SU-DHL-6 (cell line): ENCODE measurements at regions not wholly inside any gene's neighbourhood (a gene's known extent, or its start where the extent isn't known, plus 50 kb on each side); places are given as distances from the start of the nearest gene placed in this dataset.

Source experiments
- H2AFZ ChIP-seq: fragments of 200-600 bp; sonication (generic); 2 replicates; pipeline ENCODE4 v1.6.1; 2014; ENCODE audit warnings: low read depth, mild to moderate bottlenecking, moderate library complexity, mixed read lengths, antibody characterized with exemption, low read length; ENCODE audit not compliant: severe bottlenecking
- H3F3A ChIP-seq: fragments of 200-600 bp; shearing (Covaris generic); 2 replicates; pipeline ENCODE4 v1.6.0; 2016; ENCODE audit warnings: antibody characterized with exemption, mild to moderate bottlenecking; ENCODE audit not compliant: insufficient read depth
- H3K27ac ChIP-seq: fragments of 200-600 bp; sonication (generic); 2 replicates; pipeline ENCODE4 v1.5.1; 2016; ENCODE audit warnings: low read depth, mild to moderate bottlenecking, low read length, moderate library complexity, mixed read lengths
- H3K27me3 ChIP-seq: fragments of 200-600 bp; sonication (generic), shearing (Covaris generic); 2 replicates; pipeline ENCODE4 v1.6.0; 2014; ENCODE audit warnings: mild to moderate bottlenecking, low read length
- H3K36me3 ChIP-seq: fragments of 200-600 bp; sonication (generic); 2 replicates; pipeline ENCODE4 v1.6.1; 2014; ENCODE audit warnings: mild to moderate bottlenecking, low read length, mixed read lengths
- H3K4me2 ChIP-seq: fragments of 300-600, 200-600 bp; shearing (Covaris generic), sonication (generic); 2 replicates; pipeline ENCODE4 v1.6.0; 2014; ENCODE audit warnings: low read length, low read depth, mild to moderate bottlenecking; ENCODE audit not compliant: poor library complexity, severe bottlenecking
- H3K4me3 ChIP-seq: fragments of 200-600 bp; sonication (generic); 2 replicates; pipeline ENCODE4 v1.5.1; 2014; ENCODE audit warnings: antibody characterized with exemption, low read length, mild to moderate bottlenecking, mixed read lengths; ENCODE audit not compliant: insufficient read depth, poor library complexity, severe bottlenecking
- H3K79me2 ChIP-seq: fragments of 200-600 bp; sonication (generic); 2 replicates; pipeline ENCODE4 v1.6.1; 2014; ENCODE audit warnings: mild to moderate bottlenecking, low read length, moderate library complexity; ENCODE audit not compliant: insufficient read depth
- H3K9ac ChIP-seq: fragments of 200-600 bp; sonication (generic); 2 replicates; pipeline ENCODE4 v1.7.0; 2014; ENCODE audit warnings: mild to moderate bottlenecking, low read length
- H3K9me2 ChIP-seq: fragments of 200-600 bp; sonication (generic); replicated peaks from 2 replicates; pipeline ENCODE4 v1.6.1; 2014; ENCODE audit warnings: low read length; ENCODE audit not compliant: insufficient read depth
- H3K9me3 ChIP-seq: fragments of 200-600 bp; sonication (generic); 2 replicates; pipeline ENCODE4 v1.6.1; 2014; ENCODE audit warnings: low read length, mixed read lengths; ENCODE audit not compliant: insufficient read depth
- H4K20me1 ChIP-seq: fragments of 200-600 bp; sonication (generic); 2 replicates; pipeline ENCODE4 v1.6.1; 2014; ENCODE audit warnings: low read depth, mild to moderate bottlenecking, antibody characterized with exemption, low read length, moderate library complexity, mixed read lengths
- CTCF ChIP-seq: fragments of 200-600 bp; sonication (generic); IDR thresholded peaks from one replicate; pipeline ENCODE4 v1.5.1; 2017; ENCODE audit warnings: antibody characterized with exemption, mild to moderate bottlenecking, low read length, moderate library complexity; ENCODE audit not compliant: insufficient read depth, poor library complexity, severe bottlenecking
- EZH2phosphoT487 ChIP-seq: fragments of 200-600 bp; sonication (generic), shearing (Covaris generic); conservative IDR thresholded peaks from 2 replicates; pipeline ENCODE4 v1.6.1; 2018; ENCODE audit warnings: mild to moderate bottlenecking, antibody characterized with exemption, low read length, moderate library complexity, mixed read lengths

DNA sequence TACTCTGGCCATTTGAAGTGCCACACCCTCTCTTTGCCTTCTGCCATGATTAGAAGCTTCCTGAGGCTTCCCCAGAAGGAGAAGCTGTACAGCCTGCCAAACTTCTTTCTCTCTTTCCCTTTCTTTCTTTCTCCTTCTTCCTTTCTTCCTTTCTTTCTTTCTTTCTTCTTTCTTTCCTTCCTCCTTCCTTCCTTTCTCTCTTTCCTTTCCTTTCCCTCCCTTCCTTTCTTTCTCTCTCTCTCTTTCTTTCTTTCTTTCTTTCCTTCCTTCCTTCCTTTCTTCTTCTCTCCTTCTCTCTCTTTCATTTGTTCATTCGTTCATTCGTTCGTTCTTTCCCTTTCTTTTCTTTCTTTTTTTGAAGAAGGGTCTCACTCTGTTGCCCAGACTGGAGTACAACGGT, 931.0 kb downstream of the TTLL7 start:
- H3K4me2 ChIP-seq, result no peak overlapping the region
- no peak overlapping the region for H3K9ac ChIP-seq
- H2AFZ ChIP-seq, result no peak overlapping the region
- no peaks in the 10 kb centered on the region for H3K9me3 ChIP-seq
- H3K27me3 ChIP-seq, result no peaks in the 10 kb centered on the region
- H4K20me1 ChIP-seq, result no peaks in the 10 kb centered on the region
- no peaks in the 10 kb centered on the region for H3K36me3 ChIP-seq
- H3F3A ChIP-seq, result no peaks in the 10 kb centered on the region
- H3K27ac ChIP-seq, result no peak overlapping the region
- H3K4me3 ChIP-seq, result no peak overlapping the region
- TF ChIP-seq CTCF (no peak), EZH2phosphoT487 (no peak)
- no peaks in the 10 kb centered on the region for H3K9me2 ChIP-seq
- H3K79me2 ChIP-seq, result no peaks in the 10 kb centered on the region

DNA sequence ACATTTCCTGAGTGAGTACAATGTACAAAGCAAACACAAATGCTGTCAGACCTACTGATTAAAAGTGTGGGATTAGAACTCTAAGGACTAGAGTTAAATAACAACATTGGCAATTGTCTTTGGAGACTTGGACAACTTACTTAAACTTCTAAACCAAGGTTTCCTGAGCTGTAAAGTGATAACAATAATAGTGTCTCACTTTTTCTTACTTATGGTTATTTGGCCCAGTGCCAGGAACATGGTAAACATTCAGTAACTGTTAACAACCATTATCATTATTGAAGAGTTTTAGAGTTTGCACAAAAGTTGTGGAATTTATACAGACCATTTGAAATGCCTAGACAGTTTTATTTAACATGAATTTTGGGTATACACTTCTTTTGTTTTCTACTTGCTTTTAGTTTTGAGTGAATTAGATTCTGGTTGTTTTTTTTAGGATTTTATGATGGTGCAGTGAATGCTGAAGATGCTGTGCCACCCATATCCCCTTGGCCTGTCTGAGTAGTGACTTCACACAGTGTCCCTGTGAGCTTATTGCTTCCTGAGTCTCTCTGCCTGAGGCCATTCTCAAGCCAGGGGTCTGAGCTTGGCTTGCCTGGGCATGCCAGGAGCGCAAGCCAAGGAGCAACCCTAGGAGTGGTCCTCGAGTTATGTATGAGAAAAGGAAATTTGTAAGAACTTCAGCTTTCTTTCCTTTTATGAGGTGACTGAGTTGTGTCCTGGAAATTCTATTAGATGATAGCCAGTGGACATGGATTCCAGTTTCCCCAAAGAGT, 932.8 kb downstream of the TTLL7 start:
- no peaks in the 10 kb centered on the region for H3K9me2 ChIP-seq
- no peaks in the 10 kb centered on the region for H3F3A ChIP-seq
- no peaks in the 10 kb centered on the region for H3K9me3 ChIP-seq
- no peaks in the 10 kb centered on the region for H3K79me2 ChIP-seq
- no peak overlapping the region for H3K27ac ChIP-seq
- H3K9ac ChIP-seq, result no peak overlapping the region
- H3K27me3 ChIP-seq, result no peaks in the 10 kb centered on the region
- no peak overlapping the region for H3K4me2 ChIP-seq
- H2AFZ ChIP-seq, result no peak overlapping the region
- no peak for TF ChIP-seq CTCF
- TF ChIP-seq EZH2phosphoT487, result no peak
- no peaks in the 10 kb centered on the region for H3K36me3 ChIP-seq
- no peaks in the 10 kb centered on the region for H4K20me1 ChIP-seq
- H3K4me3 ChIP-seq, result no peak overlapping the region

DNA sequence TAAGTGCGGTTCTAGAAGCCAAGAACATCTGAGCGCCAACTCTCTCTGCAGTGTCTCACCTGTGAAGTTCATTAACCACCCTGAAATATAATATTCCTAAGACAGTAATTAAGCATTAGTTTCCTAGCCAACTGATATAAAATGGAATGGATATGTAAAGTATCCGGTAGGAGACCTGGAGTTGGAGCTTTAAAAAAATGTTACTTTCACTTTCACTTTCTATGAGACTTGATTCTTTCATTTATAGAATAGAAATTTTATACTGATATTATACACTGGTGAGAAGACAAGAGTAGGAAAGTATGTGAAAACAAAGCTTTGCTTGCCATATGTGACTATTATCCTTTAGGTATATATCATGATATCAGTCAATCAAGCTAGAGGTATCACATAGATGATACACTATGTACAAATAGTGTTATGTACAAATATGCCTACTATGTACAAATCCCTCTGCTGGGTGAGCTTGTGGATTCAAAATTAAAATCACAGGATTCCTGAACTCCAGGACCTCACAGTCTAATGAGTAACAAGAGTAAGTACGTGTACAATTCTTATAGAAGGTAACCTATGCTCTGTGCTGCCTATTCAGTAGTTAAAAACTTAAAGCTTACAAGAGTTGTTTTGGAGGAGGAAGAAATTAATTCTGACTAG, 934.2 kb downstream of the TTLL7 start:
- H3F3A ChIP-seq, result no peaks in the 10 kb centered on the region
- H3K9me2 ChIP-seq, result no peaks in the 10 kb centered on the region
- H3K27me3 ChIP-seq, result no peaks in the 10 kb centered on the region
- no peak overlapping the region for H3K9ac ChIP-seq
- no peaks in the 10 kb centered on the region for H4K20me1 ChIP-seq
- no peak overlapping the region for H3K4me2 ChIP-seq
- TF ChIP-seq CTCF, result no peak
- no peak for TF ChIP-seq EZH2phosphoT487
- H3K4me3 ChIP-seq, result no peak overlapping the region
- no peak overlapping the region for H3K27ac ChIP-seq
- H3K79me2 ChIP-seq, result no peaks in the 10 kb centered on the region
- no peak overlapping the region for H2AFZ ChIP-seq
- no peaks in the 10 kb centered on the region for H3K9me3 ChIP-seq
- no peaks in the 10 kb centered on the region for H3K36me3 ChIP-seq
